ENCODE measurements at regions not wholly inside any gene's neighbourhood (a gene's known extent, or its start where the extent isn't known, plus 50 kb on each side); places are given as distances from the start of the nearest gene placed in this dataset.

- no peaks in the 10 kb centered on the region for H3K9me3 ChIP-seq (ENCODE audit: low read depth)
- DNase-seq (ENCODE audit: low read depth in 1 of 2, low spot score in 1 of 2) = no peak
- H3K36me3 ChIP-seq = no peaks in the 10 kb centered on the region
- H3K27ac ChIP-seq = no peak overlapping the region
- TF ChIP-seq CTCF (IDR thresholded peaks at IDR 0.05; ENCODE audit: low read depth, low read length) = no peak
- no peak overlapping the region for H3K4me3 ChIP-seq
- peaks cover 64% of the 10 kb centered on the region for H3K27me3 ChIP-seq
- no peaks in the 10 kb centered on the region for H3K4me1 ChIP-seq (ENCODE audit: low read depth)
These were observed 94.1 kb upstream of the ANO1 start for GRCh38 chr11:69983897-69984438.

- no peaks in the 10 kb centered on the region for H3K9me3 ChIP-seq (ENCODE audit: low read depth)
- no peak for TF ChIP-seq CTCF (IDR thresholded peaks at IDR 0.05; ENCODE audit: low read depth, low read length)
- peak in 1 of 2 donors; percentile 23 for DNase-seq (ENCODE audit: low read depth in 1 of 2, low spot score in 1 of 2)
- H3K27ac ChIP-seq = no peak overlapping the region
- H3K4me3 ChIP-seq = no peak overlapping the region
- H3K27me3 ChIP-seq = peaks cover 71% of the 10 kb centered on the region
- no peaks in the 10 kb centered on the region for H3K4me1 ChIP-seq (ENCODE audit: low read depth)
- H3K36me3 ChIP-seq = no peaks in the 10 kb centered on the region
These were observed 93.5 kb upstream of the ANO1 start for GRCh38 chr11:69984457-69985261.

- DNase-seq (ENCODE audit: low read depth in 1 of 2, low spot score in 1 of 2) = no peak
- peak overlapping the region; percentile 27 for H3K4me3 ChIP-seq
- no peak overlapping the region for H3K27ac ChIP-seq
- peaks cover 77% of the 10 kb centered on the region for H3K27me3 ChIP-seq
- TF ChIP-seq CTCF (IDR thresholded peaks at IDR 0.05; ENCODE audit: low read depth, low read length) = no peak
- no peaks in the 10 kb centered on the region for H3K4me1 ChIP-seq (ENCODE audit: low read depth)
- H3K36me3 ChIP-seq = no peaks in the 10 kb centered on the region
- H3K9me3 ChIP-seq (ENCODE audit: low read depth) = no peaks in the 10 kb centered on the region
These were observed 92.8 kb upstream of the ANO1 start for GRCh38 chr11:69985331-69985640.

- no peak overlapping the region for H3K27ac ChIP-seq
- no peak for TF ChIP-seq CTCF (IDR thresholded peaks at IDR 0.05; ENCODE audit: low read depth, low read length)
- peak in 1 of 2 donors; percentile 23 for DNase-seq (ENCODE audit: low read depth in 1 of 2, low spot score in 1 of 2)
- H3K4me1 ChIP-seq (ENCODE audit: low read depth) = no peaks in the 10 kb centered on the region
- H3K27me3 ChIP-seq = peaks cover 82% of the 10 kb centered on the region
- H3K9me3 ChIP-seq (ENCODE audit: low read depth) = no peaks in the 10 kb centered on the region
- peak overlapping the region; percentile 27 for H3K4me3 ChIP-seq
- no peaks in the 10 kb centered on the region for H3K36me3 ChIP-seq
These were observed 92.3 kb upstream of the ANO1 start for GRCh38 chr11:69985641-69986439.

- H3K4me1 ChIP-seq (ENCODE audit: low read depth) = no peaks in the 10 kb centered on the region
- H3K9me3 ChIP-seq (ENCODE audit: low read depth) = no peaks in the 10 kb centered on the region
- no peak for TF ChIP-seq CTCF (IDR thresholded peaks at IDR 0.05; ENCODE audit: low read depth, low read length)
- no peak overlapping the region for H3K27ac ChIP-seq
- no peaks in the 10 kb centered on the region for H3K36me3 ChIP-seq
- DNase-seq (ENCODE audit: low read depth in 1 of 2, low spot score in 1 of 2) = no peak
- H3K4me3 ChIP-seq = no peak overlapping the region
- peaks cover 87% of the 10 kb centered on the region for H3K27me3 ChIP-seq
These were observed 91.7 kb upstream of the ANO1 start for GRCh38 chr11:69986440-69986787.
